SK-N-SH (cell line): ENCODE measurements at regions not wholly inside any gene's neighbourhood (a gene's known extent, or its start where the extent isn't known, plus 50 kb on each side); places are given as distances from the start of the nearest gene placed in this dataset.

ENCODE experiments used
- CTCF ChIA-PET: fragments of 300-600, 350-600 bp; formaldehyde crosslinking; extraction: SDS; loops from one replicate; lab custom pipeline; 2021; lab: Yijun Ruan, JAX
- POLR2A ChIA-PET: fragments of 350-600 bp; sonication (Branson Sonifier 250); formaldehyde crosslinking; extraction: SDS; loops from one replicate; lab custom pipeline; 2020; ENCODE audit warnings: antibody characterized with exemption, inconsistent platforms; lab: Yijun Ruan, JAX
- DNase-seq: peaks from one replicate; pipeline ENCODE4 v3.0.0; 2012
- H2AFZ ChIP-seq: fragments of 200-600 bp; sonication (generic); 2 replicates; pipeline ENCODE4 v1.8.1; 2016; ENCODE audit warnings: antibody characterized with exemption, mild to moderate bottlenecking, low read depth
- H3F3A ChIP-seq: fragments of 200-600 bp; sonication (generic); replicated peaks from 2 replicates; pipeline ENCODE3; 2016; ENCODE audit warnings: antibody characterized with exemption, mild to moderate bottlenecking; ENCODE audit not compliant: insufficient read depth
- H3K27ac ChIP-seq, 2 experiments: fragments of 200-500 bp in 1 of 2; fragments of 200-600 bp in 1 of 2; sonication (Bioruptor generic) in 1 of 2; sonication (generic), shearing (Covaris generic) in 1 of 2; 2 replicates each; pipeline versions ENCODE4 v1.5.1 to v1.6.1; 2014 to 2016; ENCODE audit warnings: low read depth in 2 of 2, inconsistent platforms in 1 of 2, low read length in 1 of 2, mild to moderate bottlenecking in 1 of 2, mixed read lengths in 1 of 2
- H3K27me3 ChIP-seq: fragments of 200-600 bp; sonication (generic), shearing (Covaris generic); 2 replicates; pipeline ENCODE4 v1.6.1; 2016; ENCODE audit warnings: mixed run types; ENCODE audit not compliant: insufficient read depth
- H3K36me3 ChIP-seq, 2 experiments: fragments of 200-500 bp in 1 of 2; fragments of 200-600 bp in 1 of 2; sonication (Bioruptor generic) in 1 of 2; sonication (generic) in 1 of 2; replicated peaks in 1 of 2; 2 replicates each; pipeline versions ENCODE3 to v1.5.1; 2014 to 2016; ENCODE audit warnings: low read length in 1 of 2, mild to moderate bottlenecking in 1 of 2; ENCODE audit not compliant: insufficient read depth in 2 of 2, control insufficient read depth in 1 of 2
- H3K4me1 ChIP-seq, 2 experiments: fragments of 200-500 bp in 1 of 2; fragments of 200-600 bp in 1 of 2; sonication (Bioruptor generic) in 1 of 2; sonication (generic), shearing (Covaris generic) in 1 of 2; 2 replicates each; pipeline versions ENCODE4 v1.5.1 to v1.6.1; 2014 to 2016; ENCODE audit warnings: low read depth in 1 of 2, low read length in 1 of 2, mixed run types in 1 of 2; ENCODE audit not compliant: insufficient read depth in 2 of 2, control insufficient read depth in 1 of 2
- H3K4me2 ChIP-seq: fragments of 200-600 bp; sonication (generic), shearing (Covaris generic); 2 replicates; pipeline ENCODE4 v1.6.1; 2017; ENCODE audit warnings: mixed run types
- H3K4me3 ChIP-seq, 2 experiments: fragments of 200-500 bp in 1 of 2; fragments of 200-600 bp in 1 of 2; sonication (Bioruptor generic) in 1 of 2; sonication (generic), shearing (Covaris generic) in 1 of 2; 2 replicates each; pipeline versions ENCODE4 v1.5.1 to v1.8.1; 2014 to 2016; ENCODE audit warnings: low read depth in 2 of 2, inconsistent platforms in 1 of 2, low read length in 1 of 2, mild to moderate bottlenecking in 1 of 2, mixed read lengths in 1 of 2, moderate library complexity in 1 of 2
- H3K79me2 ChIP-seq: fragments of 200-600 bp; sonication (generic); 2 replicates; pipeline ENCODE4 v1.8.1; 2017; ENCODE audit warnings: mild to moderate bottlenecking; ENCODE audit not compliant: insufficient read depth
- H3K9ac ChIP-seq: fragments of 200-600 bp; sonication (generic); 2 replicates; pipeline ENCODE4 v1.6.1; 2017; ENCODE audit warnings: mixed run types
- H3K9me2 ChIP-seq: fragments of 200-600 bp; sonication (generic); 2 replicates; pipeline ENCODE4 v1.6.1; 2017; ENCODE audit warnings: mixed run types
- H3K9me3 ChIP-seq: fragments of 200-600 bp; sonication (generic); 2 replicates; pipeline ENCODE4 v1.6.1; 2017; ENCODE audit warnings: mixed run types, mild to moderate bottlenecking, moderate library complexity
- H4K20me1 ChIP-seq: fragments of 200-600 bp; sonication (generic); 2 replicates; pipeline ENCODE4 v1.6.1; 2017; ENCODE audit warnings: mild to moderate bottlenecking, mixed run types; ENCODE audit not compliant: insufficient read depth
- EP300 ChIP-seq, 2 experiments: IDR thresholded peaks; 2 replicates each; pipeline versions ENCODE4 v1.4.0 to v1.6.1; 2012; ENCODE audit warnings: borderline replicate concordance in 1 of 2, low read depth in 1 of 2, low read length in 1 of 2
- FOXM1 ChIP-seq: IDR thresholded peaks from 2 replicates; pipeline ENCODE4 v1.4.0; 2012; ENCODE audit warnings: low read depth, mild to moderate bottlenecking
- MEF2A ChIP-seq: IDR thresholded peaks from 2 replicates; pipeline ENCODE4 v1.4.0; 2012; ENCODE audit warnings: low read depth, borderline replicate concordance
- NFIC ChIP-seq: IDR thresholded peaks from 2 replicates; pipeline ENCODE4 v1.4.0; 2012; ENCODE audit warnings: borderline replicate concordance
- RAD21 ChIP-seq: IDR thresholded peaks from 2 replicates; pipeline ENCODE4 v1.6.1; 2012; ENCODE audit warnings: mild to moderate bottlenecking, low read length
- RCOR1 ChIP-seq: fragments of 150-350 bp; IDR thresholded peaks from 2 replicates; pipeline ENCODE4 v1.6.1; 2017; ENCODE audit warnings: antibody characterized with exemption, low read length
- RFX5 ChIP-seq: IDR thresholded peaks from 2 replicates; pipeline ENCODE4 v1.6.1; 2012; ENCODE audit warnings: mild to moderate bottlenecking, improper control_type of control experiment, low read length
- RXRA ChIP-seq: IDR thresholded peaks from 2 replicates; pipeline ENCODE4 v1.4.0; 2012; ENCODE audit warnings: low read depth, mild to moderate bottlenecking, borderline replicate concordance
- SIN3A ChIP-seq: IDR thresholded peaks from 2 replicates; pipeline ENCODE4 v1.6.1; 2012; ENCODE audit warnings: low read depth, mild to moderate bottlenecking, low read length, moderate library complexity, borderline replicate concordance
- SMC3 ChIP-seq: IDR thresholded peaks from 2 replicates; pipeline ENCODE4 v1.6.1; 2012; ENCODE audit warnings: low read depth, low read length, improper control_type of control experiment
- TAF1 ChIP-seq: IDR thresholded peaks from 2 replicates; pipeline ENCODE4 v1.6.1; 2012; ENCODE audit warnings: low read depth, mild to moderate bottlenecking, low read length, moderate library complexity, borderline replicate concordance
- TCF12 ChIP-seq: IDR thresholded peaks from 2 replicates; pipeline ENCODE4 v1.4.0; 2012
- TEAD4 ChIP-seq: IDR thresholded peaks from 2 replicates; pipeline ENCODE4 v1.4.0; 2012; ENCODE audit warnings: mild to moderate bottlenecking, borderline replicate concordance; ENCODE audit not compliant: insufficient read depth
- WGBS: methylation state at CpG from one replicate; pipeline ENCODE4 v1.1.6; 2017; ENCODE audit warnings: low lambda C conversion rate; 5-methylcytosine and 5-hydroxymethylcytosine counted together
- TF ChIP-seq, protein P1 (sequence below): IDR thresholded peaks from 2 replicates; pipeline ENCODE4 v1.4.0; 2012; ENCODE audit warnings: low read depth, borderline replicate concordance
- TF ChIP-seq, protein P2 (sequence below): fragments of 150-350 bp; IDR thresholded peaks from 2 replicates; pipeline ENCODE4 v1.6.1; 2017; ENCODE audit warnings: antibody characterized with exemption, low read length, low read depth, borderline replicate concordance
- TF ChIP-seq, protein P3 (sequence below): IDR thresholded peaks from 2 replicates; pipeline ENCODE4 v1.4.0; 2012; ENCODE audit warnings: low read depth, borderline replicate concordance

DNA sequence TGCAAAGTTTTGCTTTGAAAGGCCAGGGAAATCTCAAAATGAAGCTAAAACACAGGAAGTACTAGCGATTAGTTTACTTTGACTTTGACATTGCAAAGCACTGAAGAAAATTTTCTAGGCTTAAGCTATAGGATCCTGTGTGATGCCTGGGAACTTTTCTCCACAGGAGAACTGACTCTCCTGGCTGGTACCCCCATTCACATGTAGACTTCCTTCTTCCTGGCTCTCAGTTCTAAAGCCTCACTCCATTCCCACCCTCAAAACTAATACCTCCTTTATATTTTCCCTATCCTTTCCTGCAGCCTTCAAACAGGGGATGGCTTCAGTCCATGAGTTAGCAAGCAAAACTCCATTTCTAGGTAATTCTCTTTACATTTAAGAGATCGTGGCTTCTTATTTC is 189.5 kb downstream of the SLITRK1 start (continued):
- TF ChIP-seq, protein P1, sequence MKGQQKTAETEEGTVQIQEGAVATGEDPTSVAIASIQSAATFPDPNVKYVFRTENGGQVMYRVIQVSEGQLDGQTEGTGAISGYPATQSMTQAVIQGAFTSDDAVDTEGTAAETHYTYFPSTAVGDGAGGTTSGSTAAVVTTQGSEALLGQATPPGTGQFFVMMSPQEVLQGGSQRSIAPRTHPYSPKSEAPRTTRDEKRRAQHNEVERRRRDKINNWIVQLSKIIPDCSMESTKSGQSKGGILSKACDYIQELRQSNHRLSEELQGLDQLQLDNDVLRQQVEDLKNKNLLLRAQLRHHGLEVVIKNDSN, result no peak
- TF ChIP-seq RAD21 (no peak), SIN3A (no peak), RXRA (no peak), TAF1 (no peak), SMC3 (no peak)
- TF ChIP-seq, protein P2, sequence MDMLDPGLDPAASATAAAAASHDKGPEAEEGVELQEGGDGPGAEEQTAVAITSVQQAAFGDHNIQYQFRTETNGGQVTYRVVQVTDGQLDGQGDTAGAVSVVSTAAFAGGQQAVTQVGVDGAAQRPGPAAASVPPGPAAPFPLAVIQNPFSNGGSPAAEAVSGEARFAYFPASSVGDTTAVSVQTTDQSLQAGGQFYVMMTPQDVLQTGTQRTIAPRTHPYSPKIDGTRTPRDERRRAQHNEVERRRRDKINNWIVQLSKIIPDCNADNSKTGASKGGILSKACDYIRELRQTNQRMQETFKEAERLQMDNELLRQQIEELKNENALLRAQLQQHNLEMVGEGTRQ, result no peak

DNA sequence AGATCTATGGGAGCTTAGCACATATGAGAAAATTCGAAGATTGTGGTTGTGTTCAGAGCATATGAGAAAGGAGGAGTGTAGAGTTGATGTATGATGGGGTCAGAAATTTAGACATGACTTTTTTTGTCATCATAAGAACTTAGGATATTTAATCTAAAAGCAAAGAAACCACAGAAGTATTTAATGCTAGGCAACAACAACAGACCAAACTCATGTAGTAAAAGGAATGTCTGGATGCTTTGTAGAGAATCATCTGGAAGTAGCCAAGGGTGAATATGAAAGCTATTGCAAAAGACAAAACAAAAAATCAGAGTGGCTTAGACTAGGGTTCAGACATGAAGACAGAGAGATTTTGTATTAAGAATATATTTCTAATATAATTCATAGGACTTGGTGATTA is 190.3 kb downstream of the SLITRK1 start:
- Histone ChIP-seq H3K9me3 (no peaks in the 10 kb centered on the region), H3K4me2 (no peak overlapping the region), H3K4me1 (no peaks in the 10 kb centered on the region), H3K4me3 (no peak overlapping the region), H3K9ac (no peak overlapping the region), H3K9me2 (no peaks in the 10 kb centered on the region), H4K20me1 (no peaks in the 10 kb centered on the region), H3K36me3 (no peaks in the 10 kb centered on the region), H3K27ac (no peak overlapping the region), H2AFZ (no peak overlapping the region), H3K27me3 (no peaks in the 10 kb centered on the region), H3K79me2 (no peaks in the 10 kb centered on the region)
- ChIA-PET CTCF (no interaction called here), POLR2A (no interaction called here)
- 0% methylated on average over 1 of the region's 1 CpG for WGBS
- DNase-seq, result no peak
- TF ChIP-seq EP300 (IDR thresholded peaks at IDR 0.05; ENCODE audit: borderline replicate concordance in 1 of 2, low read depth in 1 of 2, low read length in 1 of 2) (no peak), RFX5 (no peak), FOXM1 (no peak), RAD21 (no peak), SMC3 (no peak), TAF1 (no peak), SIN3A (no peak), MEF2A (no peak), TCF12 (no peak), RCOR1 (no peak), TEAD4 (no peak), NFIC (no peak)
- TF ChIP-seq, protein P3, sequence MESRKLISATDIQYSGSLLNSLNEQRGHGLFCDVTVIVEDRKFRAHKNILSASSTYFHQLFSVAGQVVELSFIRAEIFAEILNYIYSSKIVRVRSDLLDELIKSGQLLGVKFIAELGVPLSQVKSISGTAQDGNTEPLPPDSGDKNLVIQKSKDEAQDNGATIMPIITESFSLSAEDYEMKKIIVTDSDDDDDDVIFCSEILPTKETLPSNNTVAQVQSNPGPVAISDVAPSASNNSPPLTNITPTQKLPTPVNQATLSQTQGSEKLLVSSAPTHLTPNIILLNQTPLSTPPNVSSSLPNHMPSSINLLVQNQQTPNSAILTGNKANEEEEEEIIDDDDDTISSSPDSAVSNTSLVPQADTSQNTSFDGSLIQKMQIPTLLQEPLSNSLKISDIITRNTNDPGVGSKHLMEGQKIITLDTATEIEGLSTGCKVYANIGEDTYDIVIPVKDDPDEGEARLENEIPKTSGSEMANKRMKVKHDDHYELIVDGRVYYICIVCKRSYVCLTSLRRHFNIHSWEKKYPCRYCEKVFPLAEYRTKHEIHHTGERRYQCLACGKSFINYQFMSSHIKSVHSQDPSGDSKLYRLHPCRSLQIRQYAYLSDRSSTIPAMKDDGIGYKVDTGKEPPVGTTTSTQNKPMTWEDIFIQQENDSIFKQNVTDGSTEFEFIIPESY, result no peak
- TF ChIP-seq, all 33 proteins: peak for 0
- H3F3A ChIP-seq, result no peaks in the 10 kb centered on the region
